HCT116 (cell line): ENCODE measurements at regions not wholly inside any gene's neighbourhood (a gene's known extent, or its start where the extent isn't known, plus 50 kb on each side); places are given as distances from the start of the nearest gene placed in this dataset.

ENCODE experiments used
- ATAC-seq: fragments of 200-7000 bp; cut with Tn5 transposase; 2 replicates; pipeline ENCODE4 v1.9.1; 2020; ENCODE audit warnings: mild to moderate bottlenecking, moderate library complexity
- BruUV-seq: library from RNA; stranded (reverse); fragments of 400-500 nt; replicated peaks from 2 replicates; lab custom pipeline; 2021; lab: Mats Ljungman, UMichigan
- CTCF ChIA-PET: fragments of 300-600 bp; sonication (Branson Sonifier 250); formaldehyde crosslinking; loops from one replicate; lab custom pipeline; 2021; ENCODE audit warnings: antibody characterized with exemption; lab: Charles Lee
- POLR2A ChIA-PET: fragments of 300-600, 350-600 bp; sonication (Branson Sonifier 250); formaldehyde crosslinking; loops from one replicate; lab custom pipeline; 2021; ENCODE audit warnings: antibody characterized with exemption; lab: Charles Lee
- RAD21 ChIA-PET, 2 experiments: fragments of 300-600 bp; sonication (Branson Sonifier 250); formaldehyde crosslinking; loops; one replicate each; lab custom pipeline; 2023; ENCODE audit warnings: low total read pairs in 2 of 2; ENCODE audit not compliant: uncharacterized antibody in 2 of 2, unreplicated experiment in 2 of 2, low non-redundant PET in 1 of 2; lab: Charles Lee
- DNase-seq: peaks from one replicate; pipeline ENCODE4 v3.0.0-alpha.2; 2010; ENCODE audit warnings: low read depth, low spot score
- H2AFZ ChIP-seq: fragments of 200-600 bp; shearing (Covaris generic), sonication (generic); 2 replicates; pipeline ENCODE4 v1.6.1; 2017; ENCODE audit warnings: low read depth, mixed run types, mixed read lengths, antibody characterized with exemption, low read length; ENCODE audit not compliant: poor library complexity, severe bottlenecking
- H3K27ac ChIP-seq: 2 replicates; pipeline ENCODE4 v1.5.1; 2012; ENCODE audit warnings: low read depth, low read length
- H3K27me3 ChIP-seq: fragments of 200-600 bp; sonication (generic); 2 replicates; pipeline ENCODE4 v1.6.1; 2016; ENCODE audit warnings: mixed run types, low read length, mixed read lengths; ENCODE audit not compliant: insufficient read depth
- H3K36me3 ChIP-seq, 2 experiments: fragments of 200-500 bp in 1 of 2; fragments of 200-600 bp in 1 of 2; sonication (Bioruptor generic) in 1 of 2; sonication (generic) in 1 of 2; 2 replicates each; pipeline versions ENCODE4 v1.5.1 to v1.6.1; 2014 to 2016; ENCODE audit warnings: low read length in 2 of 2, inconsistent platforms in 1 of 2, mixed read lengths in 1 of 2, mixed run types in 1 of 2; ENCODE audit not compliant: insufficient read depth in 2 of 2, control insufficient read depth in 1 of 2
- H3K4me1 ChIP-seq, 2 experiments: fragments of 200-600 bp in 1 of 2; sonication (generic) in 1 of 2; 2 replicates each; pipeline versions ENCODE4 v1.5.1 to v1.6.1; 2012 to 2017; ENCODE audit warnings: low read length in 2 of 2, inconsistent platforms in 1 of 2, mild to moderate bottlenecking in 1 of 2, mixed read lengths in 1 of 2, mixed run types in 1 of 2, moderate library complexity in 1 of 2; ENCODE audit not compliant: insufficient read depth in 2 of 2, control insufficient read depth in 1 of 2
- H3K4me2 ChIP-seq: fragments of 200-600 bp; sonication (generic); 2 replicates; pipeline ENCODE4 v1.6.1; 2017; ENCODE audit warnings: mixed run types, low read length, mixed read lengths
- H3K4me3 ChIP-seq, 2 experiments: fragments of 200-600 bp in 1 of 2; sonication (generic) in 1 of 2; replicated peaks in 1 of 2; 2 replicates each; pipeline ENCODE4 v1.5.1; 2011 to 2016; ENCODE audit warnings: low read length in 2 of 2, control low read depth in 1 of 2, low read depth in 1 of 2, mild to moderate bottlenecking in 1 of 2, mixed read lengths in 1 of 2, mixed run types in 1 of 2
- H3K79me2 ChIP-seq: fragments of 200-600 bp; sonication (generic); 2 replicates; pipeline ENCODE4 v1.6.1; 2017; ENCODE audit warnings: mild to moderate bottlenecking, mixed run types, low read length, moderate library complexity, mixed read lengths; ENCODE audit not compliant: insufficient read depth
- H3K9ac ChIP-seq: fragments of 200-600 bp; sonication (generic); 2 replicates; pipeline ENCODE4 v1.6.1; 2016; ENCODE audit warnings: low read length, mixed read lengths
- H3K9me2 ChIP-seq: fragments of 200-600 bp; sonication (generic), shearing (Covaris generic); 2 replicates; pipeline ENCODE4 v1.6.1; 2017; ENCODE audit warnings: mixed run types, mild to moderate bottlenecking, moderate library complexity; ENCODE audit not compliant: insufficient read depth
- H3K9me3 ChIP-seq, 2 experiments: fragments of 200-500 bp in 1 of 2; fragments of 200-600 bp in 1 of 2; sonication (Bioruptor generic) in 1 of 2; sonication (generic) in 1 of 2; 2 replicates each; pipeline ENCODE4 v1.6.1; 2014 to 2017; ENCODE audit warnings: low read length in 2 of 2, mixed read lengths in 2 of 2, inconsistent platforms in 1 of 2, low read depth in 1 of 2, mild to moderate bottlenecking in 1 of 2, mixed run types in 1 of 2, moderate library complexity in 1 of 2; ENCODE audit not compliant: control insufficient read depth in 1 of 2, insufficient read depth in 1 of 2
- H4K20me1 ChIP-seq: fragments of 200-600 bp; sonication (generic), shearing (Covaris generic); 2 replicates; pipeline ENCODE4 v1.6.1; 2017; ENCODE audit warnings: mixed run types, mild to moderate bottlenecking, moderate library complexity; ENCODE audit not compliant: insufficient read depth
- CBX3 ChIP-seq: IDR thresholded peaks from 2 replicates; pipeline ENCODE4 v1.6.1; 2012; ENCODE audit warnings: low read depth
- CEBPB ChIP-seq: IDR thresholded peaks from 2 replicates; pipeline ENCODE4 v1.6.1; 2012; ENCODE audit warnings: low read depth
- EGR1 ChIP-seq: IDR thresholded peaks from 2 replicates; pipeline ENCODE4 v1.6.1; 2012; ENCODE audit warnings: low read depth
- ELF1 ChIP-seq: IDR thresholded peaks from 2 replicates; pipeline ENCODE4 v1.6.1; 2012; ENCODE audit warnings: low read depth, borderline replicate concordance
- EZH2 ChIP-seq: fragments of 200-600 bp; sonication (generic); IDR thresholded peaks from 2 replicates; pipeline ENCODE4 v1.6.1; 2017; ENCODE audit warnings: antibody characterized with exemption, mixed run types
- EZH2phosphoT487 ChIP-seq: fragments of 200-600 bp; IDR thresholded peaks from 2 replicates; pipeline ENCODE4 v1.6.1; 2018; ENCODE audit warnings: antibody characterized with exemption, borderline replicate concordance
- FOSL1 ChIP-seq: IDR thresholded peaks from 2 replicates; pipeline ENCODE4 v1.6.1; 2012; ENCODE audit warnings: low read depth
- JUND ChIP-seq: IDR thresholded peaks from 2 replicates; pipeline ENCODE4 v1.6.1; 2012
- POLR2AphosphoS5 ChIP-seq: IDR thresholded peaks from 2 replicates; pipeline ENCODE4 v1.6.1; 2011; ENCODE audit warnings: mild to moderate bottlenecking, low read depth, low read length, moderate library complexity
- SIN3A ChIP-seq: IDR thresholded peaks from 2 replicates; pipeline ENCODE4 v1.6.1; 2012; ENCODE audit warnings: low read depth
- SP1 ChIP-seq: IDR thresholded peaks from 2 replicates; pipeline ENCODE4 v1.6.1; 2012; ENCODE audit warnings: low read depth
- TCF7L2 ChIP-seq: IDR thresholded peaks from 2 replicates; pipeline ENCODE4 v1.7.0; 2011; ENCODE audit warnings: borderline replicate concordance, inconsistent platforms; ENCODE audit not compliant: insufficient read depth, insufficient read length; ENCODE audit errors: extremely low read depth
- ZFX ChIP-seq: fragments of 450-650 bp; IDR thresholded peaks from 2 replicates; pipeline ENCODE4 v1.6.1; 2017
- ZNF274 ChIP-seq: fragments of 200-500 bp; sonication (Bioruptor generic); IDR thresholded peaks from 2 replicates; pipeline ENCODE4 v1.6.1; 2014; ENCODE audit warnings: mild to moderate bottlenecking, low read depth, low read length, inconsistent platforms
- intact Hi-C: fragments of 100-400 bp; cut with micrococcal nuclease; formaldehyde crosslinking; loops from 2 replicates; pipeline ENCODE4 v1.10.0; 2022
- TF ChIP-seq, protein P1 (sequence below): IDR thresholded peaks from 2 replicates; pipeline ENCODE4 v1.6.1; 2011; ENCODE audit warnings: mild to moderate bottlenecking, low read length, moderate library complexity; ENCODE audit not compliant: insufficient replicate concordance; ENCODE audit errors: extremely low read depth
- TF ChIP-seq, protein P2 (sequence below): IDR thresholded peaks from 2 replicates; pipeline ENCODE4 v1.6.1; 2012
- TF ChIP-seq, protein P3 (sequence below): IDR thresholded peaks from 2 replicates; pipeline ENCODE4 v1.6.1; 2012

DNA sequence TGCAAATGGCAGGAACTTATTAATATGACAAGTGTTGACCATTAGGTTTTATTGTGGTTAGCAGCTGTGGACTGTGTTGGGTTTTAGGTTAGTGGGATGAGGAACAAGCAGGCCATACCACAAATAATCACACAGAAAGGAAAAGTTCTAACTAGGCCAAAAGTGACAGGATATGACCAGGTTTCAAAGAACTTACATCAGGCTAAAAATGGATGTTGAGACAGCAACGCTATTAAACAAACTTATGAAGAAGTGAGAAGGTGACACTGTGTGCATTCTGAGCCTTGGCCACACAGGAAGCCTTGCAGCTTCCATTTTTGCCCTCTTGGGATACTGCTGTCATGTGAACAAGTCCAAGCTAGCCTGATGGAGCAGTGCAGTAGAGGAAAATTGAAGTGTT, 568.8 kb downstream of the HTR7 start:
- POLR2A ChIA-PET: no interaction called here
- H3K79me2 ChIP-seq: no peaks in the 10 kb centered on the region
- no peak for DNase-seq
- H3K9ac ChIP-seq: no peak overlapping the region
- no peaks in the 10 kb centered on the region for H4K20me1 ChIP-seq
- CTCF ChIA-PET: interaction anchor here (1.1 to 1.5 kb wide), 2 partner anchors 12 to 304 kb away, joined by 7 read pairs; no protein-coding TSS in a partner anchor
- no peak overlapping the region for H3K4me3 ChIP-seq
- H3K27ac ChIP-seq: peak overlapping the region; percentile 38; the same call in 1 of the 2 replicates
- RAD21 ChIA-PET: interaction anchor here in 1 of 2 experiments (1.3 kb wide), 1 partner anchor 304 kb away, joined by 4 read pairs; no protein-coding TSS in a partner anchor
- no TSS peak for BruUV-seq
- ATAC-seq: no peak
- no peaks in the 10 kb centered on the region for H3K36me3 ChIP-seq
- H3K4me2 ChIP-seq: no peak overlapping the region
- H3K27me3 ChIP-seq: no peaks in the 10 kb centered on the region
- no peaks in the 10 kb centered on the region for H3K9me2 ChIP-seq
- H3K4me1 ChIP-seq: peaks cover 4 to 11% of the 10 kb centered on the region in 2 experiments; a peak in 3 of 4 replicates
- TF ChIP-seq EZH2: no peak
- TF ChIP-seq, protein P1, sequence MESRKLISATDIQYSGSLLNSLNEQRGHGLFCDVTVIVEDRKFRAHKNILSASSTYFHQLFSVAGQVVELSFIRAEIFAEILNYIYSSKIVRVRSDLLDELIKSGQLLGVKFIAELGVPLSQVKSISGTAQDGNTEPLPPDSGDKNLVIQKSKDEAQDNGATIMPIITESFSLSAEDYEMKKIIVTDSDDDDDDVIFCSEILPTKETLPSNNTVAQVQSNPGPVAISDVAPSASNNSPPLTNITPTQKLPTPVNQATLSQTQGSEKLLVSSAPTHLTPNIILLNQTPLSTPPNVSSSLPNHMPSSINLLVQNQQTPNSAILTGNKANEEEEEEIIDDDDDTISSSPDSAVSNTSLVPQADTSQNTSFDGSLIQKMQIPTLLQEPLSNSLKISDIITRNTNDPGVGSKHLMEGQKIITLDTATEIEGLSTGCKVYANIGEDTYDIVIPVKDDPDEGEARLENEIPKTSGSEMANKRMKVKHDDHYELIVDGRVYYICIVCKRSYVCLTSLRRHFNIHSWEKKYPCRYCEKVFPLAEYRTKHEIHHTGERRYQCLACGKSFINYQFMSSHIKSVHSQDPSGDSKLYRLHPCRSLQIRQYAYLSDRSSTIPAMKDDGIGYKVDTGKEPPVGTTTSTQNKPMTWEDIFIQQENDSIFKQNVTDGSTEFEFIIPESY: no peak
- no peak for TF ChIP-seq POLR2AphosphoS5
- TF ChIP-seq ZFX: no peak
- TF ChIP-seq TCF7L2: no peak
- TF ChIP-seq FOSL1: no peak
- no peak for TF ChIP-seq CBX3
- TF ChIP-seq, protein P2, sequence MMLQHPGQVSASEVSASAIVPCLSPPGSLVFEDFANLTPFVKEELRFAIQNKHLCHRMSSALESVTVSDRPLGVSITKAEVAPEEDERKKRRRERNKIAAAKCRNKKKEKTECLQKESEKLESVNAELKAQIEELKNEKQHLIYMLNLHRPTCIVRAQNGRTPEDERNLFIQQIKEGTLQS: no peak
- no peak for TF ChIP-seq JUND
- no peak for TF ChIP-seq SIN3A
- TF ChIP-seq EZH2phosphoT487: no peak
- TF ChIP-seq SP1: no peak
- TF ChIP-seq ZNF274: no peak
- no peak for TF ChIP-seq ELF1
- no peak for TF ChIP-seq EGR1
- TF ChIP-seq CEBPB: no peak
- TF ChIP-seq, protein P3, sequence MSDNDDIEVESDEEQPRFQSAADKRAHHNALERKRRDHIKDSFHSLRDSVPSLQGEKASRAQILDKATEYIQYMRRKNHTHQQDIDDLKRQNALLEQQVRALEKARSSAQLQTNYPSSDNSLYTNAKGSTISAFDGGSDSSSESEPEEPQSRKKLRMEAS: no peak
- peak overlapping the region; percentile 13 for H2AFZ ChIP-seq
- H3K9me3 ChIP-seq: no peaks in the 10 kb centered on the region
- intact Hi-C loops: no loop called here
